CMK (cell line): ENCODE measurements at regions not wholly inside any gene's neighbourhood (a gene's known extent, or its start where the extent isn't known, plus 50 kb on each side); places are given as distances from the start of the nearest gene placed in this dataset.
A peak's percentile ranks its signal among the peaks of the same experiment; 100 is the strongest.
"Not testable (repeated sequence)": the region's sequence is repeated elsewhere in the genome, so short reads cannot be mapped to it uniquely, and the experiment has no call there.

ENCODE experiments used
- DNase-seq: peaks from one replicate; pipeline ENCODE4 v3.0.0-alpha.2; 2010; ENCODE audit warnings: low read depth

GRCh38 chr15:36406366-36406765, 173.1 kb upstream of the CDIN1 start:
- DNase-seq = no peak

GRCh38 chr15:36406911-36407310, 172.5 kb upstream of the CDIN1 start:
- no peak for DNase-seq

- no peak for DNase-seq
Measured at GRCh38 chr15:36407647-36408046, 171.8 kb upstream of the CDIN1 start.

- DNase-seq = no peak
Measured at GRCh38 chr15:36409819-36410218, 169.6 kb upstream of the CDIN1 start.

GRCh38 chr15:36414670-36415069, 164.8 kb upstream of the CDIN1 start:
- DNase-seq = no peak

- DNase-seq = no peak
Measured at GRCh38 chr15:36415643-36416042, 163.8 kb upstream of the CDIN1 start.

- no peak for DNase-seq
Measured at GRCh38 chr15:36422631-36423030, 156.8 kb upstream of the CDIN1 start.

- no peak for DNase-seq
Measured at GRCh38 chr15:36426691-36427090, 152.7 kb upstream of the CDIN1 start.

GRCh38 chr15:36428102-36428845, 151.2 kb upstream of the CDIN1 start:
- no peak for DNase-seq

- DNase-seq = no peak
Measured at GRCh38 chr15:36429707-36430106, 149.7 kb upstream of the CDIN1 start.

- no peak for DNase-seq
Measured at GRCh38 chr15:36430280-36430679, 149.1 kb upstream of the CDIN1 start.

- no peak for DNase-seq
Measured at GRCh38 chr15:36430726-36431265, 148.6 kb upstream of the CDIN1 start.

GRCh38 chr15:36432161-36432560, 147.3 kb upstream of the CDIN1 start:
- DNase-seq = no peak

- DNase-seq = no peak
Measured at GRCh38 chr15:36434177-36434576, 145.2 kb upstream of the CDIN1 start.

- DNase-seq = no peak
Measured at GRCh38 chr15:36438499-36438898, 140.9 kb upstream of the CDIN1 start.

GRCh38 chr15:36447373-36447772, 132.1 kb upstream of the CDIN1 start:
- no peak for DNase-seq

GRCh38 chr15:36448418-36448817, 131.0 kb upstream of the CDIN1 start:
- DNase-seq = no peak

GRCh38 chr15:36449084-36449661, 130.3 kb upstream of the CDIN1 start:
- DNase-seq = peak; percentile 32

GRCh38 chr15:36449662-36450145, 129.7 kb upstream of the CDIN1 start:
- DNase-seq = no peak

GRCh38 chr15:36454244-36454643, 125.2 kb upstream of the CDIN1 start:
- not testable (repeated sequence) for DNase-seq

GRCh38 chr15:36458411-36458810, 121.0 kb upstream of the CDIN1 start:
- DNase-seq = no peak

GRCh38 chr15:36465304-36465703, 114.1 kb upstream of the CDIN1 start:
- no peak for DNase-seq

GRCh38 chr15:36468746-36469145, 110.7 kb upstream of the CDIN1 start:
- no peak for DNase-seq
